Activated T-cell treated with anti-CD3 and anti-CD28 coated beads for 1 hour (primary cell): ENCODE measurements at regions not wholly inside any gene's neighbourhood (a gene's known extent, or its start where the extent isn't known, plus 50 kb on each side); places are given as distances from the start of the nearest gene placed in this dataset.

Source experiments
- DNase-seq: peaks from one replicate; pipeline ENCODE4 v3.0.0-alpha.2; 2020; ENCODE audit warnings: low read depth

DNA sequence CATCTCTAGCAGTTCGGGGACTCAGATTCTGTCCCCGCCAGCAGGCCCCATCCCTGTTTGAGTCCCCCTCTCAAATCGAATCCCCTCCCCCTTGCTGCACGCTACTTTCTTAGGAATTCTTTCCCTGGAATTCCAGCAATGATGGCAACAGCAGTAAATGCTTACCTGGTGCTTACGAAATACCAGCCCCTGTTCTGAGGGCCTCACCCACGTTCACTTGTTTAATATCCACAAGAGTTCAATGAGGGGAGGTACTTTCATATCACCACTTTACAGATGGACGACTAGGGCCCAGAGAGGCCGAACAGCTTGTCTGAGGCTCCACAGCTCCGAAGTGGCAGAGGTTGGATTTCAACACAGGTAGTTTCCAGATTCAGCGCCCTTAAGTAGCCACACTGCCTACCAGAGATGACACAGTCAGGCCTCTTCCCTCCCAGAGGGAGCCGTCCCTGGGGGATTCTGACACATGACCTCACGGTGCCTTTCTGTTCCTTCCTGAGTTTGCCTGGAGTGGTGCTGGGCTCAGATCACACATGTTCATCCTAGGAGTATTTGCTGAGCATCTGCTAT is 120.7 kb upstream of the GSE1 start:
- DNase-seq = no peak

DNA sequence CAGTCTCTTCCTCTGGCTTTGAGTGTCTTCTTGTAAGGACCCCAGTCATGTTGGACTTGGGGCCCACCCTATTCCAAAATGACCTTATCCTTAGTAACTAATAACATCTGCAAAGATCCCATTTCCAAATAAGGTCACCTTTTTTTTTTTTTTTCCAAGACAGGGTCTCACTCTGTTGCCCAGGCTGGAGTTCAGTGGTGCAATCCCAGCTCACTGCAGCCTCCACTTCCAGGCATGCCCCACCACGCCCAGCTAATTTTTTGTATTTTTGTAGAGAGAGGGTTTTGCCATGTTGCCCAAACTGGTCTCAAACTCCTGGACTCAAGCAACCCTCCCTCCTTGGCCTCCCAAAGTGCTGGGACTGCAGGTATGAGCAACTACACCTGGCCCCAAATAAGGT is 118.8 kb upstream of the GSE1 start:
- DNase-seq = no peak

DNA sequence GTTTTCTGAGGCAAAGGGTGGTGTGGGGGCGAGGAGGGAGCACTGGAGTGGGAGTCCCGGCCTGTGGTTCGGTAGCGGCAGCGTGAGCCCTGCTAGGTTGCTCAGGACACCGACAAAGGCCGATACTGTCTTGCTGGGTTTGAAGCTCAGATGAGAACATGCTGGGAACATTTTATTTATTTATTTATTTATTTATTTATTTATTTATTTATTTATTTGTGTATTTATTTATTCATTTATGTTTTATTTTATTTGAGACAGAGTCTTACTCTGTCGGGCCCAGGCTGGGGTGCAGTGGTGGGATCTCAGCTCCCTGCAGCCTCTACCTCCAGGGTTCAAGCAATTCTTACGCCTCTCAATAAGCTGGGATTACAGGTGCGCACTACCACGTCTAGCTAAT is 117.9 kb upstream of the GSE1 start:
- DNase-seq = no peak

DNA sequence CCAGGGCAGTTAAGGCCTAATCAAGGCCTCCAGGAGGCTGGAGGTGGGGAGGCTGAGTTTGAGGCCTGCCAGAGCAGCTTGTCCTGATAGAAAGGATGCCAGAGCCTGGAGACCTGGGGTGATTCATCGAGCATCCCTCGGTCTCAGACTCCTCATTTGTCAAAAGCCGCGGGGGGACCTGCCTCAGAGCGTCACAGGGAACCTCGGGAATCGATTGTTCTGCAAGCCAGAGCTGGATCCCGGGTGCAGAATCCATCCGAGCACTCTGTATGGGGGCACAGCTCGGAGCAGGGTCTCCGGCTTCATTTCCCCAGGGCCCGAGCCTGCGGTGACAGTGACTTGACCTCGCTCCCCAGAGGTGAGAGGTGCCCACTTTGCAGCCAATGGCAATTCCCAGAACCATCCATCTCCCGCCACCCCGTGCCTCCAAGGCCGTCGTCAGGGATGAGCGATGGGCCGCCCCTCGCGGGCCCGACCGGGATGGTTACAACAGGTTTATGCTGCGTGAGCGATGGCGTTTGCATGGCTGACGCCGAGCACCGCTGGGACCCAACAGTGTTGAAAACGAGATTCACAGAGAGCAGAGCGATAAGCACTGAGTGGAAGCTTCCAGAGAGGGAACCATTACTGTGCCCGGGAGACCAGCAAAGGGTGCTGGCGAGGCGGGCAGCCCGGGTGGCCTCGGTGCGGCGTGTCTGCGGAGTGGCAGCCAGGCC is 117.1 kb upstream of the GSE1 start:
- no peak for DNase-seq

DNA sequence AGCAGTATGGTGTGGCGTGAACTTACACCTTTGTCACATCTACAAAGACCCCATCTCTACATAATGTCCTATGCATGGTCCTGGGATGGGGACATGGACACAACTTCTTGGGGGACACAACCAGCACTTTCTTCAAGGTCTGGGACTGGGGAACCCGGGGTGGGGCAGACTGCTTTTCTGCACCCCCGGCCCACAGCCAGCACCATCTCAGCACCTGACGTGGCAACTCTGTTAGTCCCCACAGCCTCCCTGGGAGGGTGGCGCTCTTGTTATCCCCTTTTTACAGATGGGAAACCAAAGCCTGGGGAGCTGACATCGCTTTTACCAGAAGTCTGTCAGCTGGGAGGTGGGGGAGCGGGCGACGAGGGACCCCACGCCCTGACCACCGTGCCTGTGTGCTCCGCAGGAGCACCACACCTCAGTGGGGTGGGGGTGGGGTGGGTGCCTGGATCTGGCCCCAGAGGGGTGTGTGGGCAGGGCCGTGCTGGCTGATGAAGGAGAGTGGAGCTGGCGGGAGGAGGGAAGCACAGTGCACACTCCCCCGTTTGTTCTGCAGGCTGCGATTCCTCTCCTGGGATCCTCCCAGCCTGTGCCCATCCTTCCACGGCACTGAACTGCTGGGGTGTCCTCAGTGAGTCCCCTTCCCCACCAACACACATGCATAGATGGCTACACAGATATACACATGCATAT is 115.4 kb upstream of the GSE1 start:
- DNase-seq = no peak

DNA sequence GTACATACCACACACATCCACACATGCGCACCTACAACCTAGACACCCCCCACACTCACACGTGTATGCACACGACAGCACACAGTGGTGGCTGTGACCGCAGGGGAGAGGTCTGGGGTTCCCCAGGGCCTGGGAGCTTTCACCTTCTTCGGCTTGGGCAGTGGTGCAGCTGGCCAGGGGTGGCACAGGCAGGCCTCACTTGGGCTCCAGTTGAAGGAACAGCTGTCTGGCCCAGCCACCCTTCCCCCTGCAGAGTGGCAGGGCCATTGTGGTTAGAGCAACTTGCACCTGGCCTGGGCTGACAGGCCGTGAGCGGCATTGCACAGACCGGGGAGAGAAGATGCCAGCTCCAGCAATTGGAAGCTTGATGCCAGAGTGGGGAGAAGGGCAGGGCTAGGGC is 114.5 kb upstream of the GSE1 start:
- no peak for DNase-seq

DNA sequence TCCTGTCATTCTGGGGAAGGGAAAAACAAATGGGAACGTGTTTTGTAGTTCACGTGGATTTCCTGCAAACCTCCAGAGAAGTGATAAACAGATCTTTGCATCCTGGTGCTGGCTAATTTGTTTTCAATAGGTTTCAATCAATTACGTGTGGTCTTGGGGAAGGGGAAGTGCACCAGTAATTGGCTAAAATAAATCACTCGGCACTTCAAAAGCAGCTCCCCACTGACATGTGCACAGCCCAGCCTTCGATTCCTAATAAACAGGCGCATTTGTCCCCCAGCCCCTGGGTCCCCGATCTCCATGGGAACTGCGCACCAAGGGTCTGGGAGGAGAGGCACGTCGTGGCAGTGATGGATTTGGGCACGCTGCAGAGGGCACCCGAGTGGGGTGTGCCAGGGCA is 112.9 kb upstream of the GSE1 start:
- DNase-seq = no peak

DNA sequence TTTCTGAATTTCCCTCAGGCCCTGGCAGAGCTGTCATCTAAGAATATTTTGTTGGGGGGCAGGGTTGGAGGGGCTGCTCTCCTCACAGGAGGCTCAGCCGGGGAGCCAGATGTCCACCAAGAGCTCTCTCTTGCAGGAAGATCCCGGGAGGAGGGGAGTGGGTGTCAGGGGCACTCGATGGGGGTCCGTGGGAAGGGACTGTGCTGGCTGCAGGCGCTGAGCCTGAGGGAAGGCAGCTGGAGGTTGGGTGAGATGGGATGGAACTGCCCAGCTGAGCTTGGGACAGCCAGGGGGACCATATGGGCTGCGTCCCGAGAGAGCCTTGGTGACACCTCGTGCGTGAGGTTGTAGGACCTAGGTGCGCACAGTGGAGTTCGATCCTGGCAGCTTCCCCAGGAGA is 111.2 kb upstream of the GSE1 start:
- no peak for DNase-seq

DNA sequence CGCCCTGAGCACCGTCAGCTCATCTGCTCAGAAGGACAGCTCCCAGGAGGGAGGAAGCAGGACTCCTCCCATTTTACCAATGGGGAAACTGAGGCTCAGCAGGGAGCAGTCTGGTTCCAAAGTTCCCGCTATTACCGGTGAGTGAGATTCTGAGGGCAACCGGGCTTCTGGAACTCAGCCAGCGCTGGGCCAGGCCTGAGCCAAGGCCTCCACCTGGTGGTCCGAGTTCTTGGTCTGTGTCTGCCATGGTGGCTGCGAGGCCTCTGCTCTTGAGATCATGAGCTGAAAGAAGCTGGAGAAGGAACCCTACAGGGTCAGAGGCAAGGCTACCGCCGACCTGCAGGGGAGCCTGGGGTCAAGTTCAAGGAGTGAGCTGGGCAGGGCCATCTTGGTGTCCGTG is 110.8 kb upstream of the GSE1 start:
- DNase-seq = no peak

DNA sequence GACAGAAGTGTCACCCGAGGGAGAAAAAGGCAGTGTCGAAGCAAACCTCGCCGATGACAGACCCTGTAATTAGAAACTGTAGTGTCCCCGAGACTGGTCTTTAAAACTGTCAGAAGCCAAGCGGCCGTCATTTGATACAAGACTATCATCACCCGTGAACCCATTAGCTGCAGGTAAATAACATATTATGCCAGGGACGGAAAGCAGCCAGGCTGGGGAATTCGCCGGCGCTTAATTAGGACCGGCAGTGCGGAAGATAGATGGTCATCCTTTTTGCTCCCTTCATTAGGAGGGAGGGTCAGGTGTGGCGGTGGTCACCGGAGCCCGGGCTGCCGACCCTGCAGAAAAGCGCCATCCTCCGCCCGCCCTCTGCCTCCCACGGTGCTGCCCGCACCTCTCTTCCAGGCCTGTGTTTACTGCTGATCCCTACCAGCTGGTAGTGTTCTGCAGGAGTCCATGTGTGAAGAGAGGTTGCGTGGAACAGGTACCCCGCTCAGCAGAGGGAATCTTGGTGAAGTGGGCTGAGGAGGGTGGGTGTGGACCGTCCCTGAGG is 109.4 kb upstream of the GSE1 start:
- no peak for DNase-seq

DNA sequence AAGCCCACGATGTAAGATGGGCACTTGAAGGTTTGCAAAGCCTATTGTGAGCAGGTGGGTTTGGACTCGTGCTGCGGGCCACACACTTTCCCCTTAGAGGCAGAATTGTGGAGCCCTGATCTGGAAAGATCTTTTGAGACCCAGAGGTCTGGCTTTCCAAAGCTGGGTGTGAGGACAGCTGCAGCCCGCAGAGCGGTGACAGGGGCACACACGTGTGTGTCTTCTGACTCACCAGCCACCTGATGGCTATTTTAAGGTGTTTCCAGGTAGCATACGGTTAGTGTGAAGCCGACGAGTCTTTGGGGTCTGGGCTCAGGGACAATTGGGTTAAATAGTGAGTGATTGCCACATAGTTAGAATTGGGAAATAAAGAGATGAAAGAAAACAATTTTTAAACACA is 108.9 kb upstream of the GSE1 start:
- DNase-seq = no peak

DNA sequence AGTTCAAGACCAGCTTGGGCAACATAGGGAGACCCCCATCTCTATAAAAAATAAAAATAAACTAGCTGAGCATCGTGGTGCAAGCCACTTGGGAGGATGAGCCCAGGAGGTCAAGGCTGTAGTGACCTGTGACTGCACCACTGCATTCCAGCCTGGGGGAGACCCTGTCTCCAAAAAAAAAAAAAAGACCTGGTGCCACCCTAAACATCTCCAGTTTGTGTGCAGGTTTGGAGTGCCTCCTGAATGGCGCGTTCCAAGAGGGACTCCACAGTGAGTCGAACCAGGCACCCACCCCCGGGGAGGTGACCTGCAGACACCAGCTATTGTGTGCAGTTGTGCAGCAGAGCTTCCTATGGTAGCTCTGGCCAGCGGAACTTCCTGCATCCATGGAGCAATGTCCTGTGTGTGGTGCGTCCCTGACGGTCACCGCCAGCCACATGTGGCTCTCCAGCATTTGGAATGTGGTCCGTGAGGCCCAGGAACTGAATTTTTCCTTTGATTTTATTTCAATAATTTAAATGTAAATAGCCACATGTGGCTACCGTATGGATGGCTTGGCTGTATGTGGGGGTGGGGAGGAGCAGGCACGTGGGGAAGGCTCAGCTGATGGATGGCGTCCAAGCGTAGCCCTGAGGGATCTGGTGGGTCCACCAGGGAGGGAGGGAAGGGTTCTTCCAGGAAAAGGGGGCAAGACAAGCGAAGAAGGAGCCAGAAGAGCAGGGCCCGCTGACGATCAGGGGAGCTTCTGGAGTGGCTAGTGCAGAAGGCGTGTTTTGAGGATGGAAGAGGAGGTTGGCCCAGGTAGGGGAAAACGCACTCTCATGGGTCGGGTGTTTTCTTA is 107.1 kb upstream of the GSE1 start:
- DNase-seq = no peak

DNA sequence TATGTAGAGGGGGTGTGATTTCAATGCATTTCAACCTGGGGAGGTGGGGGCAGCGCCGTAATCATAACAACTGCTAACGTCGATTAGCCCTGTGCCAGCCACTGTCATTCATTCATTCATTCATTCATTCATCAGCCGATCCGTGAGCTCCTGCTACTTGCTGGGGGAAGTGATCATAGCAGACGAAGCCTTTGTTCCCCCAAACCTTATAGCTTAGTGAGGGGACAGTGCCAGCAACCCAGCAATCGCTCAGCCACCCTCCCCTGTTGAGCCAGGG is 106.5 kb upstream of the GSE1 start:
- DNase-seq = no peak

DNA sequence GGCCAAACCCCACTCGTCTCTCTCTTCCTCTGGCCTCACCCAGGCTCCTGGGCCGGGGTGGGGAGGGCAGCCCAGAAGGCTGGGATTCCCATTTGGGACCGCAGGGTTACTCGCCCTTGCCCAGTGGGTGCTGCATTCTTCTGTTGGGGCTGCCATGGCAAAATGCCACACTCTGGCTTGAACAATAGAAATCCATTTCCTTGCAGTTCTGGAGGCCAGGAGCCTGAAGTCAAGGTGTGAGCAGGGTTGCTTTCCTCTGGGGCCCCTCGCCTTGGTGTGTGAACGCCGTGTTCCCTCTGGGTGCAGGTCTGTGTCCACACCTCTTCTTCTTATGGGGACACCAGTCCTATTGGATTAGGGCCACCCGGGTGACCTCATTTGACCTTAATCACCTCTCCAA is 105.8 kb upstream of the GSE1 start:
- no peak for DNase-seq

DNA sequence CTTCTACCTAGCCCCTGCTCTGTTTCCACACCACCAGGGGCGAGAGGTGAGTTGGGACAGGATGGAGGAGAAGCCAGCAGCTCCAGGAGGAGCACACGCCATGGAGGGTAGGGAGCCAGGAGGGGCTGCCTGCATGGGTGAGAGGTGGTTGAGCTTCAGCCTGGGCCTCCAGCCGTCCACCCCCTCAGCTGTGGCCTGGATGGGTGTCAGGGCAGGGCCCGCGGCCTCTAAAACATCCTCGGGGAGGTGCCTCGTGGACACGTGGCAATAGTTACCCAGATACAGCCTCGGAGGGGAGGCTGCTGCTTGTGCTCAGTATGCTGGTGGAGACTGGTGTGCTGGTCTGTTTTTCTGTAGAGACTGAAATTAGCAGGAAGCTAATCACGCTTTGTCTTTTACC is 104.7 kb upstream of the GSE1 start:
- DNase-seq = no peak

DNA sequence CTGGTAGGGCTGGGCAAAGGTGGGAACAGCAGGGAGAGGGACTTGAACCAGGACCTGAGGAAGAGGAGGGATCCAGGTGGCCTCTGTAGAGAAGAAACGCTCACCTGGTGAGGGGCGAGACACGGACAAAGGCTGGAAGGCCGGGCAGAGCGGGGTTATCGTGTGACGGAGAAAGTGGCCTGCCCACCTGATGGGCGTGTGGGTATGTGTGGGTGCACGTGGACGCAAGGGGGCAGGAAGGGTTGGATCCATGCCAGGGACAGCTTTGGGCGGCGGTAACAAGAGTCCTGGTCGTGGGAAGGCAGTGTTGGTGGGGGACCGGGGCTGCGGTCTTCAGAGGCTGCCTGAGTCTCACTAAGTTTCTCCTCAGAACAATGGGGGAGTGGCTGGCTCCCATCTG is 104.1 kb upstream of the GSE1 start:
- no peak for DNase-seq

DNA sequence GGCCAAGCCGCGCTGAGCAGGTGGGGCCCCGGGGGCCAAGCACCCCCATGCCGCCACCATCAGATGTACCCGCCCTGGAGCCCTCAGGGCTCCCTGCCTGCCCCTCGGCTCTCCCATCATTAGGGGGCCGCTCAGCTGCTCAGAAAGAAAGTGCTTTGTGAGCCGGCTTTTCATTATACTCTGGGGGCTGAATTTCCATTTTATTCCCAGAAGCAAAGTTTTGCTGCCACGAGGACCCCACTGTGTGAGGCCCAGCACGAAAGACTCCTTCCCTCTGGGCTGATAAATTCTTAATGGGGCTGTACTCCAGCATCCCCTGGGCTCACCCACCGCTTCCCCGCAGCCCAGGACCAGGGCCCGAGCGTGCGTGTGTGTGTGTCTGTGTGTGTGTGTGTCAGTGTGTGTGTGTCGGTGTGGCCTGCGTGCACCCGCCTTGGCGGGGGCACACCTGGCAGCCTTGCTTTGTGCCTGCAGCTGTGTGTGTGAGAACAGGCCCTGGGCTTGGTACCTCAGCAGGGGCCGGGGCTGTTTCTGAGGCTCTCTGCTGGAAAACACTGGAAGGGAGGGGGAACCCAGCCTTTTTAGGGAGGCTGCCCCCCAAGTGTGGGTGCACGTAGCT is 103.0 kb upstream of the GSE1 start:
- no peak for DNase-seq

DNA sequence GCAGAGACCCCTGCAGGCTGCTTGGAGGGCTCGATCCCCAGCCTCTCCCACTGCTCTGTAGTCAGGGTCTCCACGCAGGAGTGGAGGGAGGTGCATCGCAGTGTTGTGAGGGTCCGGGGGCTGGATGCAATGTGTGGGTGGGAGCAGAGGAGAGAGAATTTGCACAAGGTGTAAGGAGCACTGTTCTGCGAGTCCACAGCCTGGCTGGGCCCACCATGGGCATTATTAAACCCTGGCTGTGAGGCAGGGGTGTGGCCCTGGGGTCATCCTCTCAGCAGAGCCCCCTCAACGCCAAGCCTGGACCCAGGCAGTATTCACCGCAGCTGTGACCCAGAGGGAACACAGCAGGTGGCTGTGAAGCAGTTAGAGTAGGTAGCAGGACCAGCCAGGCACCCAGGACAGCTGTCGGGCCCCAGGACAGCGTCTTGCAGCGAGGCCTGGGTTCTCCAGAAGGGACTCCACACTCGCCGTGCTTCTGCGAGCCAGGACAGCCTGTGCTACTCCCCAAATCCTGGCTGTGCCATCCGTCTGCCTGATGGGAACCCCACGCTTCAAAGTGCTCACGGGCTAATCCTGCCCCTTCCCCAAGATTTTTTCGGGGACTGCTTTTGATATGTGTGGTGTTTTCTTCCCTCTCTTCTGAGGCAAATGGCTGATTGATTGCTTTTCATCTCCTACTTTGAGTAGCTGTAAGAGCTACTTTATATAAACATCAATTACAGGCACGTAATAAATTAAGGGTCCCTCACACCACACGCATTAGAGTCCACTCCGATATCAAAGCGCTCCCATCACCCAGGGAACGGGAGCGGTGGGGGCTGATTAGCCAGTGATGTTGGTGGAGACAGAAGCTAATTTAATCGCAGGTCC is 100.9 kb upstream of the GSE1 start:
- no peak for DNase-seq

DNA sequence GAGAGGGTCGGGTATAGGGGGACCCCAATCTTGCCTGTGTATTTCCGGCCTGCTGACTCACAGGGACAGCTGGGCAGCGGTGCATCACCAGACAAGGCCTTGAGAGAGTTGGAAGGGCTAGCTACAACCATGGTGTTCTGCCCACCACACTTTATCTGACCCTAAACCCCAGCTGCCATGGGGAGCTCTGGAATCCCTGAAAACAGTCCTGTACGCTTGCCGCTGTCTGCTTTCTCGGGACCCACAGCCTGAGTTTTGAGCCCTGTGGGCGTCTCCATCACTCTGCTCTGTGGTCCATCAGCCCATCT is 100.4 kb upstream of the GSE1 start:
- no peak for DNase-seq

DNA sequence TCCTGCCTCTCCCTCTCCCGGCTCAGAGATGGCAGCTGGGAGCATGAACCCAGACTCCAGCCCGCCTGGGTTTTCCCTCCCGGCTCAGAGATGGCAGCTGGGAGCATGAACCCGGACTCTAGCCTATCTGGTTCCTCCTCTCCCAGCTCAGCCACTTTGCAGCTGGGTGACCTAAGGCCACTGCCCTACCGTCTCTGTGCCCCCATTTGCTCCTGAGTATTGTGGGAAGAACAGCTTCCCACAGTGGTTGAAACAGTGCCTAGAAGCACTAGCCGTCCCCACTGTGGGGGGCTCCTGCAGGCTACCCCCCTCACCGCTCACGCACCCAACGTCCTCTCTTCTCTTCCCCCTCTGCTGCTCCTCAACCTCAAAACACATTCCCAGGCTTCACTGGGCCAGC is 99.9 kb upstream of the GSE1 start:
- DNase-seq = no peak

DNA sequence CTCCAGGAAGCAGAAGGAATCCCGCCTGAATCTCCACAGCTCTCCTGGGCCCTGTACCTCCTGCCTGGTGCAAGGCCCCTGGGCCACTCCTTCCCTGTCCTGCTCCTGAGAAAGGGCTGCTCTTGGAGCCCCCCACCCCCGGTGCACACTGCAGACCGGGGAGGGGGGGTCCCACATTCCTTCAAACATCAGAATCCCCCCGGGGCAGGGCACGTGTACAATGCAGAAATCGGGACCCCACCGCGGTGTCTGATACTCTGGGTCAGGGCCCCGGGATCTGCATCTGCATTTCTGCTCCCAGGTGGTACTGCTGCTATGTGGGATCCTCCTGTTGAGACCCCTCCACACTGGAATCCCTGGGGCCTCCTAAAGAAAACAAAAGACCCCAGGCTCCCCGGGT is 99.5 kb upstream of the GSE1 start:
- DNase-seq = no peak

DNA sequence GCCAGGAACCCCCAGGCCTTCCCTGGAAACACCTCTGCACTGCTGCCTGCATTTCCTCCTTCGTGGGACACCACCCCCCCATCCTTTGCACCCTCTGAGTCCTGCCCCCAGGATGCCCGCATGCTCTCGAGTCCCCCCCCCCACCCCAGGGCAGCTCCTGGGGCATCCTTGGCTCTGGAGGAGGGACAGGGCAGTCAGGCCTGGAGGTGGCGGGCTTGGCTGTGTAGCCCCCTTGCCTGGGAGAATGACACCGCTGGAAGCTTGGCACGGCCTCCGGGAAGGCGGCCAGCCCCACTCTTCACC is 98.9 kb upstream of the GSE1 start:
- no peak for DNase-seq
